KMS-11 (cell line): ENCODE measurements at regions not wholly inside any gene's neighbourhood (a gene's known extent, or its start where the extent isn't known, plus 50 kb on each side); places are given as distances from the start of the nearest gene placed in this dataset.
A peak's percentile ranks its signal among the peaks of the same experiment; 100 is the strongest.

Experiments used
- H2AFZ ChIP-seq: fragments of 200-600 bp; sonication (generic); 2 replicates; pipeline ENCODE4 v1.6.1; 2016; ENCODE audit warnings: antibody characterized with exemption, mixed run types, low read depth
- H3K27ac ChIP-seq: fragments of 200-600 bp; sonication (generic); 2 replicates; pipeline ENCODE4 v1.6.1; 2016; ENCODE audit warnings: mild to moderate bottlenecking, mixed run types
- H3K27me3 ChIP-seq: fragments of 200-600 bp; sonication (generic); 2 replicates; pipeline ENCODE4 v1.6.1; 2017; ENCODE audit warnings: mild to moderate bottlenecking, low read depth, mixed run types, moderate library complexity; ENCODE audit not compliant: insufficient read depth
- H3K36me3 ChIP-seq: fragments of 200-600 bp; sonication (generic); 2 replicates; pipeline ENCODE4 v1.6.1; 2017; ENCODE audit warnings: mild to moderate bottlenecking, mixed run types; ENCODE audit not compliant: insufficient read depth
- H3K4me1 ChIP-seq: fragments of 200-600 bp; sonication (generic); 2 replicates; pipeline ENCODE4 v1.6.1; 2016; ENCODE audit warnings: mild to moderate bottlenecking, low read depth, mixed run types; ENCODE audit not compliant: poor library complexity, severe bottlenecking
- H3K4me2 ChIP-seq: fragments of 200-600 bp; sonication (generic); 2 replicates; pipeline ENCODE4 v1.7.0; 2016; ENCODE audit warnings: mild to moderate bottlenecking, mixed run types
- H3K4me3 ChIP-seq: fragments of 200-600 bp; sonication (generic); IDR thresholded peaks from 2 replicates; pipeline ENCODE4 v1.6.1; 2017; ENCODE audit warnings: low read depth, low read length, mixed read lengths; ENCODE audit not compliant: insufficient read depth
- H3K79me2 ChIP-seq: fragments of 200-600 bp; sonication (generic); 2 replicates; pipeline ENCODE4 v1.6.1; 2016; ENCODE audit warnings: low read depth, mixed run types; ENCODE audit not compliant: insufficient read depth
- H3K9ac ChIP-seq: fragments of 200-600 bp; sonication (generic); 2 replicates; pipeline ENCODE4 v1.6.1; 2016; ENCODE audit warnings: mild to moderate bottlenecking, mixed run types
- H4K20me1 ChIP-seq: fragments of 200-600 bp; sonication (generic); 2 replicates; pipeline ENCODE4 v1.6.1; 2016; ENCODE audit warnings: mild to moderate bottlenecking, mixed run types; ENCODE audit not compliant: insufficient read depth
- TF ChIP-seq, protein P1 (sequence below): fragments of 200-600 bp; sonication (generic); conservative IDR thresholded peaks from 2 replicates; pipeline ENCODE4 v1.6.1; 2017; ENCODE audit warnings: low read depth, mild to moderate bottlenecking, antibody characterized with exemption, low read length, moderate library complexity, mixed read lengths

DNA sequence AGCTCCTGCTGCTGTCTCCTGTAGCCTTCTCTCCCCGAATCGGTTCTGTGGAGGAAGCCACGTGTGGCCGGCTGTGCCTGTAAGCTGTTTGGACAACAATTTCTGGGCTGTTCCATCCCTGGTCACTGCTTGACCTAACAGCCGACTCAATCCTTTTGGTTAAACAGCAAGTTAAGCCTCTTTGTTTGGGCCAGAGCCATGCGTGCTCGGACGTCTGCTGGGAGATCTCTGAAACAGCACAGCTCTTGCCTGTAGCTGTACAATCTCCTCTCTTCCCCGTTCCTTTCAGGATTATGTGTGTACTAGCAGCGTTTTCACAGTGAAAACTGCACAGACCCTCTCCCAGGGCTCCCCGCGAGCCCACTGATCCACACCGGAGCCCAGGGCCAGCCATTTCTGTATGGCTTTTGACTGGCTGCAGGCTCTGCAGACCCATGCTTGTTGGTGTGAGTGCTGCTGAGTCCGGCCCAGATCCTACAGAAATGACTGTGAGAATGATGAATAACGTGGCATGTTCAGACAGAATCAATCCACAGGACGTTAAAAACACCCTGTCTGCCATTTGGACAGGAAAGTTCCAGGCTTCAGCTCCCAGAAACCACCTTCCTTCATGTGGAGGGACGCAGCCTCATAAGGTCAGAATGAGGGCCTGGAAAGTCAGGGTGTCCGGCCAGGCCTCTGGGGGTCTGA is 428.6 kb upstream of the ADARB2 start:
- H2AFZ ChIP-seq, result no peak overlapping the region

DNA sequence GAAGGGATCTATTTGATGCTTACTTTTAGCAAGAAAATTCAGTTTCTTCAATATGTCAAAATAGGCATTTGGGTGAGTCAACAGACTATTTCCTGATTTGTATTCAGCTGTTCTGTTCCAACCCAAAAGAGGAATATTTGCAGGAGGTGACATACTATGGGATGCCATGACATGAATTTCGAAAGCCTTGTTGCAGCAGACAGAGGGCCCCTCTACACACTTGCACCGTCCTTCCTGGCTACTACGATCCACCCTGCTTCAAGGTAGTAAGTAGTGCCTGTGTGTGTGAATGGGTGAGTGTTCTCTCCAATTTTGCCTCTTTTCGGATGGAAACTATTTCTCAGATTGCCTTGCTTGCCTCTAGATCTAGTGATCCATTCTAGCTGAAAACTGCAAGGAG is 413.0 kb upstream of the ADARB2 start:
- no peak overlapping the region for H2AFZ ChIP-seq

More for the DNA sequence above, 428.6 kb upstream of the ADARB2 start:
- Histone ChIP-seq H3K9ac (no peak overlapping the region), H3K79me2 (no peaks in the 10 kb centered on the region), H3K4me2 (no peak overlapping the region), H3K4me1 (no peaks in the 10 kb centered on the region), H3K27me3 (no peaks in the 10 kb centered on the region), H3K36me3 (no peaks in the 10 kb centered on the region), H3K4me3 (no peak overlapping the region), H4K20me1 (no peaks in the 10 kb centered on the region), H3K27ac (no peak overlapping the region)
- TF ChIP-seq, protein P1, sequence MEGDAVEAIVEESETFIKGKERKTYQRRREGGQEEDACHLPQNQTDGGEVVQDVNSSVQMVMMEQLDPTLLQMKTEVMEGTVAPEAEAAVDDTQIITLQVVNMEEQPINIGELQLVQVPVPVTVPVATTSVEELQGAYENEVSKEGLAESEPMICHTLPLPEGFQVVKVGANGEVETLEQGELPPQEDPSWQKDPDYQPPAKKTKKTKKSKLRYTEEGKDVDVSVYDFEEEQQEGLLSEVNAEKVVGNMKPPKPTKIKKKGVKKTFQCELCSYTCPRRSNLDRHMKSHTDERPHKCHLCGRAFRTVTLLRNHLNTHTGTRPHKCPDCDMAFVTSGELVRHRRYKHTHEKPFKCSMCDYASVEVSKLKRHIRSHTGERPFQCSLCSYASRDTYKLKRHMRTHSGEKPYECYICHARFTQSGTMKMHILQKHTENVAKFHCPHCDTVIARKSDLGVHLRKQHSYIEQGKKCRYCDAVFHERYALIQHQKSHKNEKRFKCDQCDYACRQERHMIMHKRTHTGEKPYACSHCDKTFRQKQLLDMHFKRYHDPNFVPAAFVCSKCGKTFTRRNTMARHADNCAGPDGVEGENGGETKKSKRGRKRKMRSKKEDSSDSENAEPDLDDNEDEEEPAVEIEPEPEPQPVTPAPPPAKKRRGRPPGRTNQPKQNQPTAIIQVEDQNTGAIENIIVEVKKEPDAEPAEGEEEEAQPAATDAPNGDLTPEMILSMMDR, result no peak

DNA sequence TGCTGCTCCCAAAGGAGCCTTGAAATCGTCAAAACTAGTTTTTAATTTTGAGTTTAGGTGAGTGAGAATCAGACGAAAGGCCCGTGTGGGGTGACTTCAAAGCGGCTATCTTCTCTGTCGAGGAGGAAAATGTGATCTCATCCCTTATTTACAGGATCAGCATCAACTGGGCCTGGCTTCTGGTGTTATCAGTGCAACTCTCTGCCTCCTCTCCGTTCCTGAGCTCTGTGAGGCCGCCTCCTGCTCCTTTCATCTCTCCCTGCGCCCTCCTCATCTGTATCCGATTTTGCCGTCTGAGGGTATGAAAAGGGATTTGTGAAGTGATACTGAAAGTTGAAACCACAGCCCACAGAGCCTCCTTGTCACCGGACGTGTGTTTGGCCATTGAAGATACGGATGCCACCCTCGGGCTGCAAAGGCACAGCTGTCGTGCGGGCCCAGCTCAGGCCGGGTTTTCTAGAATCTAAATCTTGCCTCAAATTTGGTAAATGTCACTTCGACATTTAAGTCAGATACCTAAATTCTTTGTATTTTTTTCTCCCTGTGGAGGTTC is 408.7 kb upstream of the ADARB2 start:
- peak overlapping the region; percentile 52 for H3K4me2 ChIP-seq
- TF ChIP-seq, protein P1, result no peak
- no peaks in the 10 kb centered on the region for H3K36me3 ChIP-seq
- H3K27ac ChIP-seq, result no peak overlapping the region
- no peaks in the 10 kb centered on the region for H4K20me1 ChIP-seq
- peaks cover 18% of the 10 kb centered on the region for H3K4me1 ChIP-seq
- H3K9ac ChIP-seq, result no peak overlapping the region
- H3K79me2 ChIP-seq, result no peaks in the 10 kb centered on the region
- no peaks in the 10 kb centered on the region; the same call in 1 of the 2 replicates for H3K27me3 ChIP-seq
- no peak overlapping the region for H3K4me3 ChIP-seq
- peak overlapping the region; percentile 36; the same call in 1 of the 2 replicates for H2AFZ ChIP-seq

More for the DNA sequence above, 413.0 kb upstream of the ADARB2 start:
- H3K27ac ChIP-seq, result no peak overlapping the region
- no peak overlapping the region for H3K4me2 ChIP-seq
- no peaks in the 10 kb centered on the region for H3K36me3 ChIP-seq
- no peak overlapping the region for H3K9ac ChIP-seq
- H3K79me2 ChIP-seq, result no peaks in the 10 kb centered on the region
- peaks cover 15% of the 10 kb centered on the region for H3K4me1 ChIP-seq
- TF ChIP-seq, protein P1, result no peak
- no peaks in the 10 kb centered on the region; the same call in 1 of the 2 replicates for H3K27me3 ChIP-seq
- no peaks in the 10 kb centered on the region for H4K20me1 ChIP-seq
- H3K4me3 ChIP-seq, result no peak overlapping the region

DNA sequence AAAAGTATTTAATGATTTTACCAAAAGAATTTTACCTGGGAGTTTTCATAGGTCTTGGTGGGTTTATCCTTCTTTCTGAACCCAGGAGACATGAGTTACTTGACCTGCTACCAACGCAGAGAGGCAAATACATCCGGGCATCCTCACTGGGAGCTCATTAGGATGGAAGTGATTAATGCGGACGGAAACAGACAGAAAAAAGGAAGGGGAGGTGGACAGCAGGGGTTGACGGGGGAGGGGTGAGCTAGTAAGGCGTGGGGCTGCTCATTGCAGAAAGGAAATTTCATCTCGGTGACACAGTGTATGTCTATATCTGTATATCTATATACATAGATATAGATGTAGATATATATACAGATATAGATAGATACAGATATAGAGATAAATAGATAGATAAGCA is 408.2 kb upstream of the ADARB2 start:
- Histone ChIP-seq H3K27me3 (no peaks in the 10 kb centered on the region; the same call in 1 of the 2 replicates), H3K27ac (no peak overlapping the region), H3K9ac (no peak overlapping the region), H4K20me1 (no peaks in the 10 kb centered on the region), H3K4me2 (peak overlapping the region; percentile 52), H3K36me3 (no peaks in the 10 kb centered on the region), H3K4me1 (peaks cover 18% of the 10 kb centered on the region), H3K79me2 (no peaks in the 10 kb centered on the region), H2AFZ (no peak overlapping the region), H3K4me3 (no peak overlapping the region)
- TF ChIP-seq, protein P1, result no peak
